GM18870 (cell line): ENCODE measurements at regions not wholly inside any gene's neighbourhood (a gene's known extent, or its start where the extent isn't known, plus 50 kb on each side); places are given as distances from the start of the nearest gene placed in this dataset.

Experiments
- ATAC-seq: cut with Tn5 transposase; IDR thresholded peaks from one replicate; pipeline ENCODE4 v1.9.1; 2021; ENCODE audit warnings: moderate library complexity; ENCODE audit not compliant: unreplicated experiment

DNA sequence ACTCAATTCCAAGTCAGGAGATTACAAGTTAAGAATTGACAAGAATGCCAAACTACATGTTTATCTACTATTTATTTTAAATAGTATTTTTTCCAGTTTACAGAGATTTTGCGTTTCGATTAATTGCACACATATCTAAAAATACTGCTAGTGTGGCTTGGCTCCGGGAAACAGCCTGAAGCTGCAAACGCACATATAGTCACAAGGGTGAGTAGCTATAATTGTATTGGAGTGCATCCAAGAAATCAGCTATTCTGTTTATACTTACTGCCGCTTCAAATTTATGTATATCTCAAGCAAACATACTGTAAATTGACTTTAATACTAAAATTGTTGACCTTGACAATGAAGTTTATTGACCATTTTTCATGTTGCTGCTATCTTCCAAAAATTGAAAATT, 77.0 kb upstream of the PLSCR5 start:
- no peak for ATAC-seq

DNA sequence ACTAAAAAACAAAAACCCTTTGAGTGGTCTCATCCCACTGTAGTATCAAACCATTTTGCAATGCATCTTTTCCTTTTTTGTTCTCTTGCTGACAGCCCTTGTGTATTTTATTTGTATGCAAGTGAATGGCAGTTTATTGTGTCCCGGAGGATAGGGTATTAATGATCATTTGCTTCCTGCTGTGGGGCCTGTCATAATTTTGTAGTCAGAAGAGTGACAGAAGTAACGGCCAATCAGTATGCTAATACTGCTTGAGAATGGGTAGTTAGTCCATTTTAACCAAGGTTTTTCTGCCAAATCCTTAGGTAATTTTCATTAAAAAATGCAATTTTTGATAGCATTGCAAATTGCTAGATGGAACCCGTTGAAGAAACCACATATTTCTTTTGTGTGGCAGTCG, 75.5 kb upstream of the PLSCR5 start:
- no peak for ATAC-seq

DNA sequence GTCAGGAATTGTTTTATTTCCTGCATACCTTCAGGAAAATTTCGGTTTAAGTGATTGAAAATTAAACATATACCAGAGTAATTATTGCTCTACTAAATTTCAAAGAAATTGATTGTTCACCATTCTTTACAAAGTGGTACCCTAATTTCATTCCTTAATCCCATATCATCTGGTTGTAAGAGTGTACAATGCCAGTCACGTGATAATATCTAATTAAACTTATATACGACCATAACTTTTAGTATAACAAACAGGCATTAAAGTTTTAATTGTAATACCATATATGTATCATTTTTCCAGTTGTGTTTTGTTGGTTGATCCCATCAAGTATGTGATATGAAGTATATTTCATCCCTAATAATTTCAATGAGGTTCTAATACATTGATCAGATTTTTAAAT, 74.8 kb upstream of the PLSCR5 start:
- no peak for ATAC-seq

- no peak for ATAC-seq
Measured at GRCh38 chr3:146679191-146679590, 74.0 kb upstream of the PLSCR5 start.

GRCh38 chr3:146672941-146673340, 67.8 kb upstream of the PLSCR5 start:
- no peak for ATAC-seq

DNA sequence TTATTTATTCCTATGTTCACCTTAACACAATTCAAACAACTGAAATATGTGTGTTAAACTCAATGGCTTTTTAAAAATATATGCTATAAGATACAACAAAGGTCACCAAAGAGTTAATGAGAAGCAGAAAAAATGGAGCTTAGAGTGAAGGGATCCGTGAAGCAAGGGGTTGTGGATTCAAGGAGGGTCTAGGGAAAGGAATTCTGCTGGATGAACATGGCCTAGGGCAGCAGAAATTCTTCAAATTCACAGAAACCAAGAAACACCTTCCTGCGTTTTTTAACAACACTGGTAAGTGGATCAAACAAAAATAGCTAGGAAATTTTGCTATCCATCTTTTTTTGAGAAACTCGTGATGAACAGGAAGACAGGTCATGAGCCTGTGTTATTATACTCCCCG, 59.3 kb upstream of the PLSCR5 start:
- no peak for ATAC-seq

GRCh38 chr3:146658841-146659240, 53.7 kb upstream of the PLSCR5 start:
- ATAC-seq = no peak

- no peak for ATAC-seq
Measured at GRCh38 chr3:146655333-146655996, 50.3 kb upstream of the PLSCR5 start.
